Liver (tissue), 8 donors: ENCODE measurements at regions not wholly inside any gene's neighbourhood (a gene's known extent, or its start where the extent isn't known, plus 50 kb on each side); places are given as distances from the start of the nearest gene placed in this dataset.

Source experiments
- DNase-seq: peaks from one replicate; pipeline ENCODE4 v3.0.0-alpha.2; 2017; ENCODE audit warnings: low spot score
- H3K27ac ChIP-seq, 2 donors: one replicate each; pipeline ENCODE4 v1.7.0; 2013; ENCODE audit warnings: inconsistent platforms in 2 of 2, low read length in 2 of 2, control low read depth in 1 of 2, low read depth in 1 of 2, mild to moderate bottlenecking in 1 of 2
- H3K27me3 ChIP-seq, 4 donors: one replicate each; pipeline versions ENCODE4 v1.6.1 to v1.7.0; 2013; ENCODE audit warnings: low read length in 3 of 4, inconsistent platforms in 1 of 4, mild to moderate bottlenecking in 1 of 4, moderate library complexity in 1 of 4; ENCODE audit not compliant: control insufficient read depth in 4 of 4, insufficient read depth in 4 of 4
- H3K36me3 ChIP-seq, 4 donors: one replicate each; pipeline versions ENCODE4 v1.6.1 to v1.7.0; 2013; ENCODE audit warnings: low read length in 3 of 4, mild to moderate bottlenecking in 3 of 4, low read depth in 1 of 4, moderate library complexity in 1 of 4; ENCODE audit not compliant: control insufficient read depth in 4 of 4, insufficient read depth in 3 of 4
- H3K4me1 ChIP-seq, 4 donors: one replicate each; pipeline versions ENCODE4 v1.6.1 to v1.7.0; 2013; ENCODE audit warnings: low read length in 3 of 4, mild to moderate bottlenecking in 3 of 4, moderate library complexity in 1 of 4; ENCODE audit not compliant: control insufficient read depth in 4 of 4, insufficient read depth in 4 of 4
- H3K4me3 ChIP-seq, 3 donors: one replicate each; pipeline versions ENCODE4 v1.6.1 to v1.7.0; 2013; ENCODE audit warnings: low read length in 3 of 3, control low read depth in 1 of 3, low read depth in 1 of 3, mild to moderate bottlenecking in 1 of 3
- H3K9ac ChIP-seq, 2 donors: one replicate each; pipeline ENCODE4 v1.7.0; 2013; ENCODE audit warnings: low read length in 2 of 2, mild to moderate bottlenecking in 2 of 2, moderate library complexity in 2 of 2, control low read depth in 1 of 2, low read depth in 1 of 2
- H3K9me3 ChIP-seq, 4 donors: one replicate each; pipeline versions ENCODE4 v1.6.1 to v1.7.0; 2013; ENCODE audit warnings: low read length in 3 of 4; ENCODE audit not compliant: control insufficient read depth in 4 of 4
- ATF3 ChIP-seq: IDR thresholded peaks from 2 replicates; pipeline ENCODE4 v1.6.1; 2016; ENCODE audit warnings: antibody characterized with exemption
- EGR1 ChIP-seq, 2 donors: IDR thresholded peaks; 2 replicates each; pipeline ENCODE4 v1.6.1; 2016 to 2018; ENCODE audit warnings: antibody characterized with exemption in 2 of 2, low read depth in 2 of 2
- FOXA1 ChIP-seq: IDR thresholded peaks from 2 replicates; pipeline ENCODE4 v1.6.1; 2016; ENCODE audit warnings: antibody characterized with exemption
- FOXA2 ChIP-seq: IDR thresholded peaks from 2 replicates; pipeline ENCODE4 v1.6.1; 2016; ENCODE audit warnings: antibody characterized with exemption
- GABPA ChIP-seq, 2 donors: IDR thresholded peaks in 1 of 2; conservative IDR thresholded peaks in 1 of 2; 2 replicates each; pipeline ENCODE4 v1.6.1; 2016; ENCODE audit warnings: antibody characterized with exemption in 2 of 2, mild to moderate bottlenecking in 1 of 2, moderate library complexity in 1 of 2
- HNF4A ChIP-seq, 2 donors: conservative IDR thresholded peaks; 2 replicates each; pipeline ENCODE4 v1.6.1; 2016; ENCODE audit warnings: antibody characterized with exemption in 2 of 2, mild to moderate bottlenecking in 2 of 2
- HNF4G ChIP-seq: IDR thresholded peaks from 2 replicates; pipeline ENCODE4 v1.6.1; 2016; ENCODE audit warnings: antibody characterized with exemption
- JUND ChIP-seq, 2 donors: IDR thresholded peaks; 2 replicates each; pipeline ENCODE4 v1.6.1; 2016; ENCODE audit warnings: antibody characterized with exemption in 2 of 2
- NR2F2 ChIP-seq: IDR thresholded peaks from 2 replicates; pipeline ENCODE4 v1.6.1; 2016; ENCODE audit warnings: antibody characterized with exemption
- RAD21 ChIP-seq, 2 donors: IDR thresholded peaks; 2 replicates each; pipeline ENCODE4 v1.6.1; 2016; ENCODE audit warnings: antibody characterized with exemption in 2 of 2, mild to moderate bottlenecking in 2 of 2
- REST ChIP-seq: IDR thresholded peaks from 2 replicates; pipeline ENCODE4 v1.6.1; 2016; ENCODE audit warnings: antibody characterized with exemption, mild to moderate bottlenecking
- RXRA ChIP-seq, 2 donors: IDR thresholded peaks; 2 replicates each; pipeline ENCODE4 v1.6.1; 2017 to 2018; ENCODE audit warnings: antibody characterized with exemption in 2 of 2, mild to moderate bottlenecking in 1 of 2
- SP1 ChIP-seq: IDR thresholded peaks from 2 replicates; pipeline ENCODE4 v1.6.1; 2018; ENCODE audit warnings: antibody characterized with exemption, mild to moderate bottlenecking
- TAF1 ChIP-seq: conservative IDR thresholded peaks from 2 replicates; pipeline ENCODE4 v1.6.1; 2016; ENCODE audit warnings: antibody characterized with exemption, mild to moderate bottlenecking
- YY1 ChIP-seq: IDR thresholded peaks from 2 replicates; pipeline ENCODE4 v1.6.1; 2016; ENCODE audit warnings: antibody characterized with exemption, mild to moderate bottlenecking
- WGBS: extraction: QIAGEN DNeasy Blood & Tissue Kit; methylation state at CpG from one replicate; pipeline ENCODE4 v1.1.7; 2013; 5-methylcytosine and 5-hydroxymethylcytosine counted together
- TF ChIP-seq, protein P1 (sequence below): fragments of 150-350 bp; IDR thresholded peaks from 2 replicates; pipeline ENCODE4 v1.5.1; 2017; ENCODE audit warnings: improper control_type of control experiment, low read depth, low read length; ENCODE audit not compliant: missing input control
- TF ChIP-seq, protein P2 (sequence below): IDR thresholded peaks from 2 replicates; pipeline ENCODE4 v1.6.1; 2016; ENCODE audit warnings: antibody characterized with exemption
- TF ChIP-seq, protein P3 (sequence below): IDR thresholded peaks from 2 replicates; pipeline ENCODE4 v1.6.1; 2016; ENCODE audit warnings: antibody characterized with exemption
- donor health status: healthy.
- donor health status: healthy.
- donor health status: healthy.
- donor health status: healthy.
- donor health status: healthy.

- TF ChIP-seq RXRA (IDR thresholded peaks at IDR 0.05) (no peak), FOXA1 (no peak), NR2F2 (no peak)
- TF ChIP-seq, protein P1, sequence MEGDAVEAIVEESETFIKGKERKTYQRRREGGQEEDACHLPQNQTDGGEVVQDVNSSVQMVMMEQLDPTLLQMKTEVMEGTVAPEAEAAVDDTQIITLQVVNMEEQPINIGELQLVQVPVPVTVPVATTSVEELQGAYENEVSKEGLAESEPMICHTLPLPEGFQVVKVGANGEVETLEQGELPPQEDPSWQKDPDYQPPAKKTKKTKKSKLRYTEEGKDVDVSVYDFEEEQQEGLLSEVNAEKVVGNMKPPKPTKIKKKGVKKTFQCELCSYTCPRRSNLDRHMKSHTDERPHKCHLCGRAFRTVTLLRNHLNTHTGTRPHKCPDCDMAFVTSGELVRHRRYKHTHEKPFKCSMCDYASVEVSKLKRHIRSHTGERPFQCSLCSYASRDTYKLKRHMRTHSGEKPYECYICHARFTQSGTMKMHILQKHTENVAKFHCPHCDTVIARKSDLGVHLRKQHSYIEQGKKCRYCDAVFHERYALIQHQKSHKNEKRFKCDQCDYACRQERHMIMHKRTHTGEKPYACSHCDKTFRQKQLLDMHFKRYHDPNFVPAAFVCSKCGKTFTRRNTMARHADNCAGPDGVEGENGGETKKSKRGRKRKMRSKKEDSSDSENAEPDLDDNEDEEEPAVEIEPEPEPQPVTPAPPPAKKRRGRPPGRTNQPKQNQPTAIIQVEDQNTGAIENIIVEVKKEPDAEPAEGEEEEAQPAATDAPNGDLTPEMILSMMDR: no peak
These were observed 332.9 kb downstream of the BCAT1 start (continued) for GRCh38 chr12:24615967-24616411.

GRCh38 chr12:24608637-24609285 is 340.1 kb downstream of the BCAT1 start:
- Histone ChIP-seq H3K27me3 (no peaks in the 10 kb centered on the region), H3K9me3 (no peaks in the 10 kb centered on the region), H3K36me3 (no peaks in the 10 kb centered on the region), H3K9ac (no peak overlapping the region), H3K27ac (no peak overlapping the region), H3K4me1 (no peaks in the 10 kb centered on the region), H3K4me3 (no peak overlapping the region)
- WGBS: 75% methylated on average over 3 of the region's 3 CpGs
- TF ChIP-seq RXRA (IDR thresholded peaks at IDR 0.05) (no peak), YY1 (no peak), NR2F2 (no peak), FOXA2 (no peak), FOXA1 (no peak), SP1 (no peak), TAF1 (no peak)
- TF ChIP-seq, protein P2, sequence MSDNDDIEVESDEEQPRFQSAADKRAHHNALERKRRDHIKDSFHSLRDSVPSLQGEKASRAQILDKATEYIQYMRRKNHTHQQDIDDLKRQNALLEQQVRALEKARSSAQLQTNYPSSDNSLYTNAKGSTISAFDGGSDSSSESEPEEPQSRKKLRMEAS: no peak
- DNase-seq: no peak

GRCh38 chr12:24608108-24608507 is 340.8 kb downstream of the BCAT1 start:
- Histone ChIP-seq H3K9me3 (no peaks in the 10 kb centered on the region), H3K27me3 (no peaks in the 10 kb centered on the region), H3K4me1 (no peaks in the 10 kb centered on the region), H3K27ac (no peak overlapping the region), H3K4me3 (no peak overlapping the region), H3K36me3 (no peaks in the 10 kb centered on the region), H3K9ac (no peak overlapping the region)
- 23% methylated on average over 1 of the region's 1 CpG for WGBS
- no peak for TF ChIP-seq RXRA (IDR thresholded peaks at IDR 0.05)
- TF ChIP-seq GABPA (IDR thresholded peaks at IDR 0.05 in 1 of 2, conservative IDR thresholded peaks at IDR 0.05 in 1 of 2): no peak
- TF ChIP-seq TAF1: no peak
- TF ChIP-seq, protein P3, sequence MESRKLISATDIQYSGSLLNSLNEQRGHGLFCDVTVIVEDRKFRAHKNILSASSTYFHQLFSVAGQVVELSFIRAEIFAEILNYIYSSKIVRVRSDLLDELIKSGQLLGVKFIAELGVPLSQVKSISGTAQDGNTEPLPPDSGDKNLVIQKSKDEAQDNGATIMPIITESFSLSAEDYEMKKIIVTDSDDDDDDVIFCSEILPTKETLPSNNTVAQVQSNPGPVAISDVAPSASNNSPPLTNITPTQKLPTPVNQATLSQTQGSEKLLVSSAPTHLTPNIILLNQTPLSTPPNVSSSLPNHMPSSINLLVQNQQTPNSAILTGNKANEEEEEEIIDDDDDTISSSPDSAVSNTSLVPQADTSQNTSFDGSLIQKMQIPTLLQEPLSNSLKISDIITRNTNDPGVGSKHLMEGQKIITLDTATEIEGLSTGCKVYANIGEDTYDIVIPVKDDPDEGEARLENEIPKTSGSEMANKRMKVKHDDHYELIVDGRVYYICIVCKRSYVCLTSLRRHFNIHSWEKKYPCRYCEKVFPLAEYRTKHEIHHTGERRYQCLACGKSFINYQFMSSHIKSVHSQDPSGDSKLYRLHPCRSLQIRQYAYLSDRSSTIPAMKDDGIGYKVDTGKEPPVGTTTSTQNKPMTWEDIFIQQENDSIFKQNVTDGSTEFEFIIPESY: no peak
- TF ChIP-seq, protein P1: no peak
- no peak for TF ChIP-seq YY1
- TF ChIP-seq SP1: no peak
- TF ChIP-seq NR2F2: no peak
- TF ChIP-seq JUND (IDR thresholded peaks at IDR 0.05): no peak
- TF ChIP-seq REST: no peak
- no peak for TF ChIP-seq FOXA2
- no peak for TF ChIP-seq HNF4A (conservative IDR thresholded peaks at IDR 0.05)
- no peak for TF ChIP-seq FOXA1
- TF ChIP-seq ATF3: no peak
- no peak for TF ChIP-seq HNF4G
- no peak for TF ChIP-seq RAD21 (IDR thresholded peaks at IDR 0.05)
- TF ChIP-seq EGR1 (IDR thresholded peaks at IDR 0.05; ENCODE audit: low read depth in 2 of 2): no peak
- TF ChIP-seq, protein P2: no peak
- no peak for DNase-seq
